Activated naive CD4-positive, alpha-beta T cell (primary cell): ENCODE measurements at regions not wholly inside any gene's neighbourhood (a gene's known extent, or its start where the extent isn't known, plus 50 kb on each side); places are given as distances from the start of the nearest gene placed in this dataset.
"Not testable (repeated sequence)": the region's sequence is repeated elsewhere in the genome, so short reads cannot be mapped to it uniquely, and the experiment has no call there.

Experiments used
- DNase-seq, 4 experiments: peaks; one replicate each; lab custom pipeline; 2025; lab: John Stamatoyannopoulos, UW

- DNase-seq = no peak
These were observed 149.8 kb upstream of the GBE1 start for GRCh38 chr3:81911221-81911620.

DNA sequence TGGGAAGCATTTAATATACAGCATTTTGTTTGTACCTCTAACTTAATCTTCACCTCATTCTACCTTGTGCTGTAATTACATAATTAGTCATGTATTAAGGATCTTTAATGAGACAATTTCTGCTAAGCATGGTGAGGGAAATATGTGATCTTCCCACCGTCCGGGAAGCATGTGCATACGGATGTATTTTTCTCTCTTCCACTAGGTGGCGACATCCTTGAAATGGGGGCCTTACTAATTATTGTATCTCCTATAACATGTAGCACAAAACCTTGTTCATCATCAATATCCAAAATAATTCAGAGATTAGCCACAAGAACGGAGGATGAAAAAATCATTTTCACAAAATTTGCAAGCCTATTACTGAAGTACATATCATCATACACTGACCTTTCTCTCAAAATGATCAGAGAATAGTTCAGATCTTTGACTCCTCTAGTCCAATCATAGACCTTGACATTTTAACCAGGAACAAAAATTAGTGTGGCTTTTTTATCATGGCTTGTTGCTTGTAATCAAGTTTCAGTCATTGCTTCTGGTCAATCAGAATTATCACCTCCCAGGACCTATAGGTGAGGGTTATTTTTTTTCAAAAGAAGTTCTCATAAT is 148.9 kb upstream of the GBE1 start:
- no peak for DNase-seq

- no peak for DNase-seq
These were observed 148.4 kb upstream of the GBE1 start for GRCh38 chr3:81909796-81910195.

- no peak for DNase-seq
These were observed 147.1 kb upstream of the GBE1 start for GRCh38 chr3:81908561-81908960.

DNA sequence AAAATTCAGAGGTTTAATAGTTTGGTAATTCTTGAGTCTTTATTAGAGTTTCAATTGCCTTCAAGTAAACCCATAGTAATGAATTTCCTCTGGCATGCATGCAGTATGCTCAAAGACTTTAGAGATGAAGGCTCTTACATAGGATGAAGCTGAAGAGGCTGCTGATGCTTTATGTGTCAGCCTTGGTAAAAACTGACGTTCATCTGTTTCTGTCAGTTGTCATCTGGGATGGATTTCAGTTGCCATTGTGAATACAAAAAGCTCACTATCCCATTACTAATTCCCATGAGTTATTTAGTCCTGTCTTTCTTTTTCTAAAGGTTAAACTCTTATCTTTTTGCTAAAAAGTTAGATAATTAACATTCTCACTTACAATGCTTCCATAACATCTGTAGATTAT is 136.9 kb upstream of the GBE1 start:
- DNase-seq = no peak

GRCh38 chr3:81894598-81894997 is 133.2 kb upstream of the GBE1 start:
- no peak for DNase-seq

DNA sequence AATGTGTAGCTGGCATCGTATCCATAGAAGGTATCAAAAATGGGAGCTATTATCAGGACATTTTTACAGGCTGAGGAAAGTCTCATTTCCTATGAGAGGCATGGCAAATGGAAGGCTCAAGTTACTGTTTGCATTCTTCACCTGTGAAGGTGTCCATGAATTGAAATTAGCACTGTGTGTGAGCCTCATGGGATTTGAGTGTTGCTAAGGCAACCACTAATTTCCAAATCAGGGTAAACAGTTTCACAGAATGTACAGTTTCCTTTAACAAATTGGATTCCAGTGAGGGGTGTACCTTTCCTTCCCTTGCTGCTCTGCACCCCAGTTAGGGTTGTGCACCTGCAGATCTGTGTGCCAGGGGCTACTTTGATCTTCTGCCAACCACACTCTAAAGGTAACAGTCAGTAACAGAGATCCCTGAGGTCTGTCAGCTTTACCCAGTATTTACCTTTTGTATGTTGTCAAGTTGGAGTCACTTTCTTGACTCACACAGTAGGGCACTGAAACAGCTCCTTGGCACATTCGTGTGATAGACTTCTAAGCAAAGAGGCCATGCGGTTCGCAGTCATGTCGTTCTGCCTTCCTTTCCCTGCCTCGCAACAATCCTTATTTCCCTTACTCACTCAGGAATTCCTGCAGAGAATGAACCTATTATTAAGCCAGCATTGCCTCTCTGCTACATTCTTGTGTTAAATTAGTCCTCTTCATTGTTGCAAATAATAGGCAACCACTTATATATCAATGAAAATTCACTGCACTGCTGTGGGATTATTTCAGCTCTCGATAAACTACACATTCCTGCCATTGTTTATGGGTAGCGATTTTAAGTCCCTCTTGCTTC is 129.8 kb upstream of the GBE1 start:
- DNase-seq = no peak

- no peak for DNase-seq
These were observed 127.6 kb upstream of the GBE1 start for GRCh38 chr3:81888914-81889557.

GRCh38 chr3:81887448-81887847 is 126.0 kb upstream of the GBE1 start:
- DNase-seq = no peak

- no peak for DNase-seq
These were observed 124.6 kb upstream of the GBE1 start for GRCh38 chr3:81886081-81886480.

DNA sequence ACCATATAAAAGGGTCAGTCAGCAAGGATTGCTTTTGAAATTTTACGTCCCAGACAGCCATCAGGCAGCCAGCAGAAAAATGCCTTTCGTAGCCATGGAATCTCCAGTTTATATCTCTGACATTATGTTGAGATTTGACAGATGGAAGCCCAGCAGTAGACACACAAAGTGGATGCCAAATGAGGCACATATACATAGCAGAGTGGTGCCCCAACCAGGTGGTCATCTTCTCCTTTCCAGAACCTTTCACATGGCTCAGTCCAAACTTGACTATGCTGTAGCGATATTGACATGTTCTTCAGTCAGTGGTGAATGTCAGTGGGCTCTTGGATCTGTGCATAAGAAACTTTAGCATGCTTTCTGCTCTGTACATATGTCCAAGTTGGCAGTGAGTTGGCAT is 123.3 kb upstream of the GBE1 start:
- DNase-seq = no peak

- no peak for DNase-seq
These were observed 115.4 kb upstream of the GBE1 start for GRCh38 chr3:81876826-81877225.

GRCh38 chr3:81874738-81875137 is 113.3 kb upstream of the GBE1 start:
- no peak for DNase-seq

DNA sequence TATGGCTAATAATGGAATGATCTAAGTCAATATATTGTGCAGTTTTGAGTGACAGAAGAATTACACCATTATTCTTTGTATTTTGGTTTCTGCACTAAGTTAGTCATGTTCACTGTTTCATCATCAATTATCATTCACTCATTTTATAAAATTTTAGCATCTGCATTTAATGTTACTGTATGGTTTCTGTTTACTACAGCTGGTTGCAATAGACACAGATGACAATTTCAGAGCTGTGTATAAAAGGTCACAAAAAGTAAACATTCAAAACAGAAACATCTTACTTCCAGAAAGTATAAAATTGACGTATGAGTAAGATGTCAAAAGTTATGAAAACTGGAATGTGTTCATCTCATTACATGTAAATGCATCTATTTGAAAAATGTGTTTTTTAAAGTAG is 111.1 kb upstream of the GBE1 start:
- no peak for DNase-seq

DNA sequence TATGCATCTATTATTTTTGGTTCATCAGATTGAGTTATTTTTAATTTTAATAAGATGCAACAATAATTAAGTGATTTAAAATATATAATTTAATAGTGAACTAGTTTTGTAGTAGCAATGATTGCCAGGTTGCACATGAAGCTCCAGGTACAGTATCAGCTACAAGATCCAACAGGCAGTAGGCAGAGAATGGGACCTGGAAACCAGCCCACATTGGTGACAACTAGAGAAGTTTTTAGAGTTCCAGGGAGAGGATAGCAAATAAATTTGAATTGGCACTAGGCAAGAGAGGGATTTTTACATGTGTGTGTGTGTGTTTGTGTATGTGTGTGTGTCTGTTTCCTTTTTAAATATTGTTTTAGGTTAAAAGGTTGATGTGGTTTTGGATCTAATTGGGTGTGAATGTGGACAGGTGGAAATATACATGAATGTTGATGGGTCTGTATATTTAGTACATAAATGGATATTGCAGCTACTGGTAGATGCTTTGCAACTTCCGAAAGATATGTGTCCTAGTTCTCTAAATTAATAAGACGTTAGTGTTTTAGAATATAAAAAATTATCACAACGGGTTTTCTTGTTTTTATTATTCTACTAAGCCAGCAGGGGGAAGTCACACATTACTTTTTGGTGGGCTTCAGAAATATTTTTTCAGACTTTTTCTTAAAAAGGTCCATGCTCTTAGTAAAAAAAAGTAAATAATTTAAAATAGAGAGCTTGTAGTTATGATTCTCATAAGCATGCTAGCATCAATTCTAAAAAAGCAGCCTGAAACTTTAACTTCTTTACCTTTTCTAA is 110.1 kb upstream of the GBE1 start:
- no peak for DNase-seq

DNA sequence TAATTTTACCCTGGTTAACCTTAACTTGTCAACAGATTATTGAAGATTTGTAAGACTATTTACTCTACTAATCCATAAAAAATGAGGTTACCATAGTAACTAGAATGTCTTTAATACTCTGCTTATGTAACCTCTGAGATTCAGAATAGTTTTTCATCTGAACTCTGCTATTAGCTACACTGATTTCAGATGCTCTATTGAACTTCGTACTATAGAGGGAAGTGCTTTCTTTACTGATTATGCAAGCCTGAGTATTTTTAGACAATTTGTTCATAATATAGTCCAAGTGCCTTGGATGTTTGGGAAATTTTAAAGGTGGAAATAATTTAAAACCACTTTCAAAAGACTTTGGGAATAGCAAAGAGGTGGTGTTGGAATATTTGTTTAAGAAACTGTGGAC is 107.9 kb upstream of the GBE1 start:
- no peak for DNase-seq

DNA sequence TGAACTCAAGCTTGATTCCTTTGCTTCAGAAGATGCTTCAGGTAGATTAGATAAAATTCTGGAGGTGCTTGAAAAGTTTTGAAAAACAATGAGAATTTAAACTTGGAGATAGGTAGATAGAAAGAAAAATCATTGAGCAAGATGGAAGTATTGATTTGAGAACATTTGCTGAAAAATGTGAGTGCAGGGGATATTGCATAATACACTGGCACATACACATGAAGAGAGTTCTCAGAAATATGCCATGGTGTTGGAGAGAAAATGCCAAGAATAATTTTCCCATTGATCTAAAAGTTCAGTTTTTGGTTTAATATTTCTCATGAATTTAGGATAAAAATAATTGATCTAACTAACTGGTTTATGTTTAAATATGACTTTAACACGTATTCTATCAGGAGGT is 107.2 kb upstream of the GBE1 start:
- no peak for DNase-seq

- no peak for DNase-seq
These were observed 106.4 kb upstream of the GBE1 start for GRCh38 chr3:81867875-81868274.

DNA sequence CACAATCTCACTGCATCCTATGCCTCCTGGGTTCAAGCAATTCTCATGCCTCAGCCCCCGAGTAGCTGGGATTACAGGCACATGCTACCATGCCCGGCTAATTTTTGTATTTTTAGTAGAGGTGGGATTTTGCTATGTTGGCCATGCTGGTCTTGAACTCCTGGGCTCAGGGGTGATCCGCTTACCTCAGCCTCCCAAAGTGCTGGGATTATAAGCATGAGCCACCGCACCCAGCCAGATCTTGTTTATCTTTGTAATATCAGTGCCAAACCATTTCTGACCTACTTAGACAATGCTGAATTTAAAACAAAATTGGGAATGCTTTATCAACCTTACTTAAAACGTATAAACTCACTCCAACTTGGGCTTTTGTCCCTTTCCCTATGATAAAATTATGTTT is 103.7 kb upstream of the GBE1 start:
- not testable (repeated sequence) for DNase-seq

DNA sequence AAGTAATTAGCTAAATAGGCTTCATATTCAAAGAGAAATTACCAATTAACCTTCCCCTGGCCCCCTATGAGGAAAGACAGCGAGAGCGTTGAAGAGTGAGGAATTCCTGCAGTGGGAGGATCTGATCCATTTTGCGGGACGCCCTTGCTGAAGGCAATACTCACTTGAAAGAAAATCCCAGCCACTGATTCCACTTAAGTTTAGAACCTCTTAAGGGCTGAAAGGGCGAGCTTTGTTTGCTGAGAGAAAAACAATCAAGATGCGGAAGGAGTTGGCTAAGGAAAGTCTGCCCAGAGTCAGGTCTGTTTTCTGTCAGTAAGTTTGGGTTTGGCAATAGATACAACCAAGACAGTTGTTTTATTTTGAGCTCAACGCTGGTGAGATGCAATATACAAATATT is 102.8 kb upstream of the GBE1 start:
- DNase-seq = no peak

- DNase-seq = no peak
These were observed 102.3 kb upstream of the GBE1 start for GRCh38 chr3:81863756-81864155.

DNA sequence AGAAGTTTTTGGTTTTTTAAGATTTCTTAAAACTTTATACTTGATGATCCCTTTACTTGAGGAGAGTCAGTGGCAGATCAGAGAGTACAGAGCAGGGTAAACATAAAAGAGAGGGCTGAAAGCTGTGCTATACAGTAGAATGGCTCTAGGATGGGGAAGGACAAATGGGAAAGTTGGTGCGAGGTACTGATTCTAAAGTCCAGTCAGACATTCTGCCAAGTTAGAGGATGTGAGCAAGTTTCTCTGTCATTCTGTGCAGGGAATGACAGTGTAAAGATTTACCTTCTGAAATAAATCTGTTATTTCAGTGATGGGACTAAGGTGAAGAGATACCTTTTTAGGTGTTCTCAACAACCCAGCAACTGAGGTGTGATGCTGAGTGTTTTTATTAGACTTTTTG is 100.1 kb upstream of the GBE1 start:
- no peak for DNase-seq

DNA sequence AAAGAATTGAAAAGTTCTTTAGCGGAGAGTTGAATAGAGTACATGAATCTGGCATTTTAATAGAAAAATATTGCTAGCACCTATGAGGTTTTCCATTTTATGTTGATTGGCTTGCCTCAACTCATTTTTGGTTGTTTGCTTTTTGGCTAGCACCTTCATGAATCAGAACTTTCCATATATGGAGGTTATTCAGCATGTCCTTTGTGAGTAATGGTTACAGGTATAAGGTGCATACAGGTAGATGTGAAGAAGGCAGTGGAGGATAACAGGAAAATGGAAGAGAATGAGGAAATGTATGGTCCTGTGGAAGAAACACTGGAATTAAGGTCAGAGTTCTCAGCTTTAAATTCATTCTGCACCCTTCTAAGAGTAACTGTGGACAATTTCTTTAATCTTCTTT is 98.1 kb upstream of the GBE1 start:
- no peak for DNase-seq
